ENCODE measurements at regions not wholly inside any gene's neighbourhood (a gene's known extent, or its start where the extent isn't known, plus 50 kb on each side); places are given as distances from the start of the nearest gene placed in this dataset.
"Not testable (repeated sequence)": the region's sequence is repeated elsewhere in the genome, so short reads cannot be mapped to it uniquely, and the experiment has no call there.

DNA sequence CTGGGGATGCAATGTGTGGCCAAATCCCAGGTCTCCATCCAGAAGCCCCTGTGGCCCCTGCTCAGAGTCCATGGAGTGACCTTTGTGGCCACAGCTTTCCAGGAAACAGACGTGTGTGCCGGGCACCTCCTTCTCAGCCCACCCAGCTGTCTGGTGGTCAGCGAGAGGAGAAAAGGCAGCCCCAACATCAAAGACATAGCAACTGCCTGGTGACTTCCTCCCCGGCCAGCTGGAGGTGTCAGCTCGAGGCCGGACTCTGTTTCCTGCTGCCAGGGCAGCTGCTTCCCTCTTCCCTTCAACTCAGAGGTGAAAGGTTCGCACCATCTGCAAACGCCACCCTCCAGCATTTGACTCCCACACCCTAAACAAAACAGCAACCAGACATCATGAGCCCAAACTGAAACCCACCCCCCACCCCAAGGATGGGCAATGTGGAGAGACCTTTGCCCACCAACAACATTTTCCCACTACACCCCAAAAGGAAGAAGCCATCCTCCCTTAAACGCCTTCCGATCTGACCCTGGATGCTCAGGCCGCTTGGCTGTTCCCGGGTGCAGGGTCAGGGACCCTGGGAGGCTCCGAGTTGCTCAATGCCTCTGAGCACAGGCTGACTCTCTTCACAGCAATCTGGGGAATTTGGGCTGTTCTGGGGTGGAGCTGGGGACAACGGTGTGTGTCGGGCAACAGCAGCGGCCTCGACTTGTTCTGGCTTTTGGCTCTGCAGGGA is 162.3 kb downstream of the PSMG1 start:
- DNase-seq: no peak

- DNase-seq: no peak
Observed at GRCh38 chr21:39018730-39019129, 164.5 kb downstream of the PSMG1 start.

GRCh38 chr21:39016740-39017315 is 166.4 kb downstream of the PSMG1 start:
- DNase-seq: no peak

DNA sequence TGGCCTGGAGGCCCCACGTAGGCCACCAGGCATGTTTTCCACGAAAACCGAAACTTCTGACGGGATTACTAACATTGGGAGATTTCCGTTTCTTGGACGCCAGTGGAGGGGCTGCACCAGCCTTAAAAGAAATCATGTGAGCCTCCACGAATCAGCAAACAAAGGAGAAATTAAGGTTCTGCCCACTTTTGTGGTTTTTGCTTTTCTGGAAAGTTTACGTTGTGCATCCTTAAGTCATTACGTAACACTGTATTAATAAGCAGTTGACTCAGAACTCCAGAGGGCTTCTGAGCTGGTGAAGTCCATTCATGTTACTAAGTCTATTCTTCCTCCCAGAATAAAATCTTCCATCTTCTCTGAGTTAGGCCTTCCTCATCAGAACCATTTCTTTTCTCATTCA is 168.5 kb downstream of the PSMG1 start:
- no peak for DNase-seq

DNA sequence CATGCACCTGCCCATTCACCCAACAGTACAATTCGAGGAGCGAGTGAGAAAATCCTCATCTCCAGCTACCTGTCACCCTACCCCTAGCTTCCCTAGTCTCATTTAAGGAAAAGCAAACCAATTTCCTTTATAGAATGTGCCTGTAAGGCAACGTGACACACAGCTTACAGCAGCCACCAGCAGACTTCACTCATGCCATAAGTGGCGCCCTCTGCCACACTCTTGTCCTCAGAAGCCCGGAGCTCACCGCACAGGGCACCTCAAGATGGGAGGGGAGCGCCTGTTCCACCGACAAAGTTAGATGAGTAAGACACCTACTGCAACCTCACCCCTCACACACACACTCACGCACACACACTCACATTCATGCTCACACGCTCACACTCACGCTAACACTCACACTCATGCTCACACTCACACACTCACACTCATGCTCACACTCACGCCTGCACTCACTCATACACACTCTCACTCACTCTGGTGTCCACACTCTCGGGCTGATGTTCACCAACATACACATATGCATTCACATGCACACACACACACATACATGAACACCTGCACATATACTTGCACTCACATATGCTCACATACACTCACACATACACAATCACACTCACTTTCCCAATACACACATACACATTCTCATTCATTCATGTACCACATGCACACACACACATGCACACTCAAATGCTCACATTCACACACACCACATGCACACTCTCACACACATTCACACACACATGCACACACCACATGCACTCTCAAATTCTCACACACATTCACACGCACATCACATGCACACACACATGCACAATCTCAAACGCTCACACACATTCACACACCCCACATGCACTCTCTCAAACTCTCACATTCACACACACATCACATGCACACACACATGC is 170.7 kb downstream of the PSMG1 start:
- no peak for DNase-seq

DNA sequence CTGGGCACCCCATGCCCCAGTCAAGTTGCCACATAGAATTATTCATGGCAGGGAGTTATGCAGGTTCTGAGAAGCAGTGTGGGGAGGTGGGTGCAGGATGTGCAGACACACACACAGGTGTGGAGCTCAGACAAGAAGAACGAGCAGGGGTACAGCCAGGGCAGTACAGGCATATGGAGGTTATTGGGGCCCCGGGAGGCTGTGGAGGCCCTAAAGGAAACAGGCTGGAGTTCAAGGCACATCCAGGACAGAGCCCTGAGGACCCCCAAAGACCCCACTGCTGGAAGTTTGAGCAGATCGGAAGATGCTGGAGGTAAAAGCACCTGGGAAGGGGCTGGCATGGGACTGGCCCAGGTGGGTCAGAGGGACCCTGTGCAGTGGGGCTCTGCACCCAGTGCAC is 171.3 kb downstream of the PSMG1 start:
- no peak for DNase-seq

GRCh38 chr21:39010629-39011404 is 172.4 kb downstream of the PSMG1 start:
- no peak for DNase-seq

- no peak for DNase-seq
Observed at GRCh38 chr21:39009587-39010225, 173.5 kb downstream of the PSMG1 start.

DNA sequence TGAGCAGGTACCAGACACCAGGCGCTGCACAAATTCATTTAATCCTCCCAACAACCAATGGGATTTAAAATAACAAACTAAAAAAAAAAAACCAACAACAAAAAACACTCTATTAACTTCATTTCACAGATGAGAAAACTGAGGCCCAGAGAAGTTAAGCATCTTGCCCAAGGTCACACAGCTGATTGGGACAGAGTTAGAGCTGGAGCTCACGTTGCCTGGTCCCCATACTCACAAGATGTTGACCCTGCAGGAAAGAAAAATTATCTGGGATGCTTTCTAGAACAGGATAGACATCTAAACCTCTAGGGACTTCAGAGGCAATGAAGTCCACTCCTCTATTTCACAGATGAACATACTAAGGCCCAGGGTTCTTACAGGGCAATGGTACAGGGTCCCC is 175.3 kb downstream of the PSMG1 start:
- DNase-seq: no peak

DNA sequence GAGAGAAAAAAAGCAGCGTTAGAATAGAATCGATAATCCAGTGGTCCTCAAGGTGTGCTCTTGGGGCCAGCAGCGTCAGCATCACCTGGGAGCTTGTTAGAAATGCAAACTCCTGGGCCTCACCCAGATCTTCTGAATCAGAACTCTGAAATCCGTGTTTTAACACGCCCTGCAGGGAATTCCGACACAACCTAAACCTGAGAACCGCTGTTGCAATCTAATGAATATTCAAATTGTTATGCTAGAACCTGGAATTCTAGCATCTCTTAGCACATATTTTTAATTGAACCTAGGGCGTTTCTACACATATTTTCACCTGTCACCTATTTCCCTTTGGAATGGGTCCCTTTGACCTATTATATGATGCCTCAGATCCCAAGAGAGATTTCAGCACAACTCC is 175.7 kb downstream of the PSMG1 start:
- no peak for DNase-seq

DNA sequence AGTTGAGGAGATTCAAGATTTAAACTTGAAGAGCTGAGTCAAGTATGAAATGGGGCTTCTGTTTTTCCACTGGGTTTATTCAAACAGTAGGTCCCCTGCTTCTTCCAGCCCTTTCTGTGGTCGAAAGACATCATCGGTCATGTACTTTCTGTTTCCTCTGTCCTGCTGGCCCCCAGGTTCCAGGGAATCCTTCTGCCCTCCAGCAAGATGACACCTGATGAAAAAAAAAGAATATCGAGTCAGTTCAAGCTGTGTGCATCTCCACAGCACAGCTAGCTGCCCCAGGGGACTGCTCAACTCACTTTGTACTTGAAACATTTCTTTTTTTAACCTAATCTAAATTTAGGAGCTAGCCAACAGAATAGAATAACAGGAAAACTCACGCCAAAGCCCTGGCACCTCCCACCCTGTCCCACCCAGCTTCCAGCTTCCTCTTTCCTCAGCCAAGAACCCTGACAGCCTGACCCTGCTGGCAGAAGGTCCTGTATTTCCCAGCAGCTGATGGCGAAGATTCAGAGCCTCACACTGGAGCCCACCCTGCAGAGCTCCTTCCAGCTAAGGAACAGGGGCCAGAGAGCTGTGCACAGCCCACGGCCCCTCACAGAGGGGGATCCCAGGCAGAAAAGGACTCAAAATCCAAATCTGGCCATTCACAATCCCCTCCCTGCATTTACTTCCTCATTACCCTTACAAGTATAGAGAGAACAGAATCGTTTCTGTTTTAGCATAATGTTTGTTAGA is 176.5 kb downstream of the PSMG1 start:
- no peak for DNase-seq

DNA sequence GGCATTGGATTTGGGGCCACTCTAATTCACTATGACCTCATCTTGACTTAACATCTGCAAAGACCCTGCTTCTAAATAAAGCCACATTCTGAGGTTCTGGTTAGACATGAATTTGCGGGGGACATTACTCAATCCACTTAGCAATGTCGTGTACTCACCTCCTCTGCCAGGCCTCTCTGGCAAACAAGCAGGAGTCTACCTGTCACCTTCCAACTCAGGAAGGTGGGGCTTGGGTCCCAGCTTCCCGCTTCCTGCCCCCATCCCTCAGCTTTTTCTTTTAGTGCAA is 177.8 kb downstream of the PSMG1 start:
- no peak for DNase-seq

DNA sequence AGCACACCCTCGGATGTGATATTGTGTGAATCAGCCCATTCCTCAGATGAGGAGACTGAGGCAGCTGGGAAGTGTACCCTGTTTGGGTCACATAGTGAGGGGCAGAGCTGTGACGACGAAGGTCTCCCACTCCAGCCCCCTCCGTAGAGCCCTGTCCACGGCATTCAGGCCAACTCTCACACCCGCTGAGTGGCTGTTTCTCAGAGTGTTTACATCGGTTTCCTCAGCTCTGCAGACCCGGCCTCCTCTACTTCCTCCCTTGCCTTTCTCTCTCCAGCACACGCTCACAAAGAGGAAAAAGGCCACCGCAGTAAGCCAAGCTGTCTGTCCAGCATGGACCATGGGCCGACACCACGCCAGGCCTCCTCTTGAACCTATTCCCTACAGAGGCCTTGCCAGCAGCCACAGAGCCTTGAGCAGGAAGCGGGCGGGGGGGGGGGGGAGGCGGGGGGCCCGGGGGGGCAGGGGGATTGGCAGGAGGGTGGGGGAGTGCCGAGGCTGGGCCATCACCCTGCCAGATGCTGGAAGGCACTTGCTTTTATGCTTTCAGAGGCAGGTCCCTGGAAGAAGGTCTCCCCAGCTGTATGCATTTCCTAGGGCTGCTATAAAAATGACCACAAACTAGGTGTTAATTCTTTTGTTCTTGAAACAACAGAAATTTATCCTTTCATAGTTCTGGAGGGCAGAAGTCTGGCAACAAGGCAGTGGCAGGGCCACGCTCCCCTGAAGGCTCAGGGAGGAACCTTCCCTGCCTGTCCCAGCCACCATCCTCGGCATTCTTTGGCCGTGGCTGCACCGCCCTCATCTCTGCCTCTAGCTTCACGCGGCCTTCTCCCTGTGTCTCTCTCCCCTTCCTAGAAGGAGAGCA is 178.4 kb downstream of the PSMG1 start:
- DNase-seq: no peak

- DNase-seq: peak; percentile 48
Observed at GRCh38 chr21:39003982-39004633, 179.1 kb downstream of the PSMG1 start.

GRCh38 chr21:39001341-39001740 is 181.9 kb downstream of the PSMG1 start:
- DNase-seq: no peak

GRCh38 chr21:39000496-39000895 is 182.8 kb downstream of the PSMG1 start:
- no peak for DNase-seq

DNA sequence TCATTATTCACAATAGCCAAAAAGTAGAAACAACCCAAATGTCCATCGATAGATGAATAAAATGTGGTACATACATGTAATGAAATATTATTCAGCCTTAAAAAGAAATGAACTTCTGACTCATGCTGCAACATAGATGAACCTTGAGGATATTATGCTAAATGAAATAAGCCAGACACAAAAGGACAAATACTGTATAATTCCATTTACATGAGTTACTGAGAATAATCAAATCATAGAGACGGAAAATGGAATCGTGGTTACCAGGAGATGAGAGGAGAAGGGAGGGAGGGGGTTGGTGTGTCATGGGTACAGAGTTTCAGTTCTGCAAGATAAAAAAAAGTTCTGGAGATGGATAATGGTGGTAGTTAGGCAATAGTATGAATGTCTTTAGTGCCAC is 184.1 kb downstream of the PSMG1 start:
- DNase-seq: no peak

- DNase-seq: not testable (repeated sequence)
Observed at GRCh38 chr21:38998281-38998680, 185.0 kb downstream of the PSMG1 start.

- DNase-seq: not testable (repeated sequence)
Observed at GRCh38 chr21:38997843-38998175, 185.4 kb downstream of the PSMG1 start.

GRCh38 chr21:38997051-38997842 is 186.0 kb downstream of the PSMG1 start:
- no peak for DNase-seq

Measured in NCI-H2029 treated with DMSO at 0.1 percent for 48 hours (cell line).